A673 (cell line): ENCODE measurements at regions not wholly inside any gene's neighbourhood (a gene's known extent, or its start where the extent isn't known, plus 50 kb on each side); places are given as distances from the start of the nearest gene placed in this dataset.

ENCODE experiments used
- BruUV-seq: library from RNA; stranded (reverse); fragments of 400-500 nt; replicated peaks from 2 replicates; lab custom pipeline; 2021; lab: Mats Ljungman, UMichigan
- CTCF ChIA-PET: fragments of 300-600 bp; sonication (Branson Sonifier 250); formaldehyde crosslinking; loops from one replicate; lab custom pipeline; 2022; ENCODE audit warnings: antibody characterized with exemption; lab: Charles Lee
- POLR2A ChIA-PET: fragments of 300-600 bp; sonication (Branson Sonifier 250); formaldehyde crosslinking; loops from one replicate; lab custom pipeline; 2022; ENCODE audit warnings: antibody characterized with exemption; ENCODE audit not compliant: low non-redundant PET; lab: Charles Lee
- DNase-seq: peaks from one replicate; pipeline ENCODE4 v3.0.0-alpha.2; 2015; ENCODE audit warnings: low spot score
- H3K27ac ChIP-seq: fragments of 200-600 bp; sonication (generic); 2 replicates; pipeline ENCODE4 v1.5.1; 2016; ENCODE audit warnings: mixed run types, low read depth, mild to moderate bottlenecking, mixed read lengths, antibody characterized with exemption, low read length; ENCODE audit not compliant: poor library complexity, severe bottlenecking
- H3K27me3 ChIP-seq: fragments of 200-600 bp; sonication (generic); replicated peaks from 2 replicates; pipeline ENCODE4 v1.6.1; 2017; ENCODE audit warnings: mixed run types, low read depth, mild to moderate bottlenecking, mixed read lengths, antibody characterized with exemption, low read length; ENCODE audit not compliant: insufficient read depth, poor library complexity
- H3K36me3 ChIP-seq: fragments of 200-600 bp; sonication (generic); 2 replicates; pipeline ENCODE4 v1.6.1; 2016; ENCODE audit warnings: mixed run types, mild to moderate bottlenecking, mixed read lengths, antibody characterized with exemption, low read length; ENCODE audit not compliant: insufficient read depth, poor library complexity, severe bottlenecking
- H3K4me1 ChIP-seq: fragments of 200-600 bp; sonication (generic); 2 replicates; pipeline ENCODE4 v1.6.1; 2017; ENCODE audit warnings: mixed run types, mild to moderate bottlenecking, mixed read lengths, antibody characterized with exemption, low read length; ENCODE audit not compliant: insufficient read depth, poor library complexity, severe bottlenecking
- H3K4me3 ChIP-seq: fragments of 200-600 bp; sonication (generic); 2 replicates; pipeline ENCODE4 v1.5.1; 2016; ENCODE audit warnings: low read depth, mixed run types, mild to moderate bottlenecking, mixed read lengths, low read length; ENCODE audit not compliant: poor library complexity, severe bottlenecking
- H3K9me3 ChIP-seq: fragments of 200-600 bp; sonication (generic); 2 replicates; pipeline ENCODE4 v1.6.1; 2016; ENCODE audit warnings: mixed run types, low read depth, mild to moderate bottlenecking, mixed read lengths, antibody characterized with exemption, low read length; ENCODE audit not compliant: poor library complexity, severe bottlenecking
- EZH2 ChIP-seq: fragments of 200-600 bp; sonication (generic); IDR thresholded peaks from 2 replicates; pipeline ENCODE4 v1.6.1; 2017; ENCODE audit warnings: borderline replicate concordance, low read depth, mild to moderate bottlenecking, mixed read lengths, antibody characterized with exemption, low read length; ENCODE audit not compliant: poor library complexity, severe bottlenecking
- intact Hi-C: fragments of 100-400 bp; cut with micrococcal nuclease; formaldehyde crosslinking; loops from one replicate; pipeline ENCODE4 v1.10.0; 2022; ENCODE audit not compliant: unreplicated experiment
- TF ChIP-seq, protein P1 (sequence below): fragments of 300-800, 200-600 bp; sonication (generic); conservative IDR thresholded peaks from 2 replicates; pipeline ENCODE4 v1.5.1; 2017; ENCODE audit warnings: low read depth, mild to moderate bottlenecking, antibody characterized with exemption, low read length, moderate library complexity, mixed read lengths

DNA sequence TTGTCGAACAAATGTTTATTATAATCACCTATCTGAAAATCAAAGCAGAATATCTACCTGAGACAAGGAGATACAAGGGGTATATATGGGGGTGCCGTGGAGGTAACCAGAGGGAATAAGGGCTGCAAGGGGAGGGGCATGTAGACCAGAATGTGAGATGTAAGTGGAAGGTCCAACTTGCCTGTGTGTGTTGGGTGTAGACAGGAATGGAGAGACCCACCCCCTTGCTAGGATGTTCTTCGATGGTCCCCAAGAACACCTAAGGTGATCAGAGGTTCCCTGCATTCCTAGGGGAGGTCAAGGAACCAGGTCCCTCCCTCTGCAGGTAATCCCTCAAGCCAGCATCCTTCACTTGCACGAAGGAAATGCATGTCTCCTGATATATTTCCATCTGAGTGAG is 167.9 kb downstream of the DICER1 start:
- DNase-seq, result no peak
- BruUV-seq, result no TSS peak
- CTCF ChIA-PET, result no interaction called here
- TF ChIP-seq, protein P1, sequence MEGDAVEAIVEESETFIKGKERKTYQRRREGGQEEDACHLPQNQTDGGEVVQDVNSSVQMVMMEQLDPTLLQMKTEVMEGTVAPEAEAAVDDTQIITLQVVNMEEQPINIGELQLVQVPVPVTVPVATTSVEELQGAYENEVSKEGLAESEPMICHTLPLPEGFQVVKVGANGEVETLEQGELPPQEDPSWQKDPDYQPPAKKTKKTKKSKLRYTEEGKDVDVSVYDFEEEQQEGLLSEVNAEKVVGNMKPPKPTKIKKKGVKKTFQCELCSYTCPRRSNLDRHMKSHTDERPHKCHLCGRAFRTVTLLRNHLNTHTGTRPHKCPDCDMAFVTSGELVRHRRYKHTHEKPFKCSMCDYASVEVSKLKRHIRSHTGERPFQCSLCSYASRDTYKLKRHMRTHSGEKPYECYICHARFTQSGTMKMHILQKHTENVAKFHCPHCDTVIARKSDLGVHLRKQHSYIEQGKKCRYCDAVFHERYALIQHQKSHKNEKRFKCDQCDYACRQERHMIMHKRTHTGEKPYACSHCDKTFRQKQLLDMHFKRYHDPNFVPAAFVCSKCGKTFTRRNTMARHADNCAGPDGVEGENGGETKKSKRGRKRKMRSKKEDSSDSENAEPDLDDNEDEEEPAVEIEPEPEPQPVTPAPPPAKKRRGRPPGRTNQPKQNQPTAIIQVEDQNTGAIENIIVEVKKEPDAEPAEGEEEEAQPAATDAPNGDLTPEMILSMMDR, result no peak
- no peak for TF ChIP-seq EZH2
- Histone ChIP-seq H3K27me3 (no peaks in the 10 kb centered on the region), H3K36me3 (no peaks in the 10 kb centered on the region), H3K4me3 (no peak overlapping the region), H3K27ac (no peak overlapping the region), H3K4me1 (no peaks in the 10 kb centered on the region), H3K9me3 (no peaks in the 10 kb centered on the region)
- POLR2A ChIA-PET, result no interaction called here
- intact Hi-C loops, result no loop called here

DNA sequence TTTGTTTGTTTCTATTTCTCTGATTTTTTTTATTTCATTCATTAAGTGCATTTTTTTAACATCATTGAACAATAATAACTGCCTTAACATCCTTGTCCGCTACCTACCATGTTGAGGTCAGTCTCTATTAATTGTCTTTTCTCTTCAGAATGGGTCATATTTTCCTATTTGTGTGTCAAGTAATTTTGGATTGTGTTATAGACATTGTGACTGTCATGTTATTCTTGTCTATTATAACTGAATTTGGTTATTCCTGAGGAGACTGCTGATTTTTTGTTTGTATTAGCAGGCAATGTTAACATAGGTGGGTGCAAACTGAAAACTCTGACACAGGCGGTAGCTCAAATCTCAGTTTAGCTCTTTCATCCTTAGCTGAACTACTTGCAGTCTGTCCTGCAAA is 169.9 kb downstream of the DICER1 start:
- H3K36me3 ChIP-seq, result no peaks in the 10 kb centered on the region
- no peak for TF ChIP-seq EZH2
- TF ChIP-seq, protein P1, result no peak
- CTCF ChIA-PET, result no interaction called here
- no peaks in the 10 kb centered on the region for H3K9me3 ChIP-seq
- no TSS peak for BruUV-seq
- POLR2A ChIA-PET, result no interaction called here
- H3K27ac ChIP-seq, result no peak overlapping the region
- H3K27me3 ChIP-seq, result no peaks in the 10 kb centered on the region
- H3K4me1 ChIP-seq, result no peaks in the 10 kb centered on the region
- intact Hi-C loops, result no loop called here
- no peak overlapping the region for H3K4me3 ChIP-seq
- no peak for DNase-seq

DNA sequence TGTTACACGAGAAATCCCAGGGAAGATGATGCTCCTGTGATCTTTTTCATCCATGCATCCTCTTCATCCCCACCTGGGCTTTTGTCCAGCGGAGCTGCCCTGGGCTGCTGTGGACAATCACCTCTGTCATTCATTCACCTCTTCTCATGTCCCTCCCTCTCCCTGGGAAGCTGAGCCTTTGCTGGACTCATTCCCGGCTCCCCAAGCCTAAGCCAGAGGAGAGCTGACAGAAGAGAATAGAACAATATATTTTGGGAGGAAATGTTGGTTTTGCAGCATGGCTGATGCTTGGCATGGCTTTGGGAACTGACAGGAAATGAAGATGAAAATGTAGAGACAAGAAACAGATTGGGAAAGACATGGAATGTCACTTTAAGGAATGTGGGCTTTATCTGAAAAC is 177.4 kb downstream of the DICER1 start:
- TF ChIP-seq, protein P1, result no peak
- no peak for TF ChIP-seq EZH2
- no TSS peak for BruUV-seq
- Histone ChIP-seq H3K4me3 (no peak overlapping the region), H3K4me1 (no peaks in the 10 kb centered on the region), H3K27ac (no peak overlapping the region), H3K9me3 (no peaks in the 10 kb centered on the region), H3K27me3 (no peaks in the 10 kb centered on the region), H3K36me3 (no peaks in the 10 kb centered on the region)
- intact Hi-C loops, result no loop called here
- ChIA-PET POLR2A (no interaction called here), CTCF (no interaction called here)
- DNase-seq, result no peak
